GM12891 (cell line): ENCODE measurements at regions not wholly inside any gene's neighbourhood (a gene's known extent, or its start where the extent isn't known, plus 50 kb on each side); places are given as distances from the start of the nearest gene placed in this dataset.
"Not testable (repeated sequence)": the region's sequence is repeated elsewhere in the genome, so short reads cannot be mapped to it uniquely, and the experiment has no call there.

Experiments
- DNase-seq: peaks from one replicate; pipeline ENCODE4 v3.0.0; 2011; ENCODE audit warnings: low spot score; ENCODE audit not compliant: insufficient read length
- FAIRE-seq: peaks from 2 replicates; lab custom pipeline; 2011; peaks lifted over from hg19 to GRCh38; lab: Jason Lieb, UNC
- PAX5 ChIP-seq: IDR thresholded peaks from 2 replicates; pipeline ENCODE4 v1.6.1; 2011; ENCODE audit warnings: low read length, moderate library complexity, mild to moderate bottlenecking; ENCODE audit not compliant: insufficient read depth, severe bottlenecking
- POLR2A ChIP-seq: IDR thresholded peaks from 2 replicates; pipeline ENCODE4 v1.6.1; 2011; ENCODE audit warnings: low read depth, low read length, control low read depth
- POLR2AphosphoS5 ChIP-seq: IDR thresholded peaks from 2 replicates; pipeline ENCODE4 v1.6.1; 2011; ENCODE audit warnings: low read depth, low read length, control low read depth
- POU2F2 ChIP-seq: IDR thresholded peaks from 2 replicates; pipeline ENCODE4 v1.6.1; 2011; ENCODE audit warnings: low read depth, mild to moderate bottlenecking, control low read depth, low read length, moderate library complexity
- SPI1 ChIP-seq: IDR thresholded peaks from 2 replicates; pipeline ENCODE4 v1.6.1; 2011; ENCODE audit warnings: low read depth, low read length, control low read depth
- TAF1 ChIP-seq: IDR thresholded peaks from 2 replicates; pipeline ENCODE4 v1.6.1; 2011; ENCODE audit warnings: low read depth, low read length, control low read depth

- no peak for TF ChIP-seq POLR2A
- TF ChIP-seq PAX5, result no peak
- TF ChIP-seq TAF1, result no peak
- no peak for TF ChIP-seq SPI1
- TF ChIP-seq POU2F2, result no peak
- TF ChIP-seq POLR2AphosphoS5, result no peak
- FAIRE-seq (no peak), DNase-seq (no peak)
Observed at GRCh38 chr12:105487963-105488362, 157.5 kb downstream of the C12orf75 start.

GRCh38 chr12:105492591-105493545 is 162.4 kb downstream of the C12orf75 start:
- no peak for DNase-seq
- no peak for TF ChIP-seq TAF1
- TF ChIP-seq POU2F2, result no peak
- TF ChIP-seq SPI1, result no peak
- TF ChIP-seq PAX5, result no peak
- no peak for TF ChIP-seq POLR2AphosphoS5
- TF ChIP-seq POLR2A, result no peak
- no peak for FAIRE-seq

- no peak for FAIRE-seq
- no peak for TF ChIP-seq POLR2AphosphoS5
- no peak for TF ChIP-seq POU2F2
- TF ChIP-seq TAF1, result no peak
- TF ChIP-seq POLR2A, result no peak
- TF ChIP-seq PAX5, result no peak
- TF ChIP-seq SPI1, result no peak
- DNase-seq, result no peak
Observed at GRCh38 chr12:105499205-105499604, 168.7 kb downstream of the C12orf75 start.

GRCh38 chr12:105500676-105501075 is 170.2 kb downstream of the C12orf75 start:
- DNase-seq, FAIRE-seq: not testable (repeated sequence)

- TF ChIP-seq POU2F2 (no peak), POLR2AphosphoS5 (no peak)
- FAIRE-seq (no peak), DNase-seq (no peak)
Observed at GRCh38 chr12:105502426-105502930, 172.0 kb downstream of the C12orf75 start.

- TF ChIP-seq POLR2AphosphoS5 (no peak), SPI1 (no peak), PAX5 (no peak), POLR2A (no peak), POU2F2 (no peak), TAF1 (no peak)
- DNase-seq (no peak), FAIRE-seq (no peak)
Observed at GRCh38 chr12:105503619-105504018, 173.1 kb downstream of the C12orf75 start.

- TF ChIP-seq POU2F2 (no peak), POLR2A (no peak), SPI1 (no peak), POLR2AphosphoS5 (no peak)
- no peak for DNase-seq
- FAIRE-seq, result no peak
Observed at GRCh38 chr12:105504286-105504685, 173.8 kb downstream of the C12orf75 start.

GRCh38 chr12:105506678-105507310 is 176.3 kb downstream of the C12orf75 start:
- DNase-seq (no peak), FAIRE-seq (no peak)
- TF ChIP-seq POU2F2 (no peak), POLR2AphosphoS5 (no peak), TAF1 (no peak), POLR2A (no peak), SPI1 (no peak), PAX5 (no peak)

GRCh38 chr12:105507311-105508038 is 177.0 kb downstream of the C12orf75 start:
- FAIRE-seq, result no peak
- TF ChIP-seq SPI1, result no peak
- no peak for TF ChIP-seq PAX5
- TF ChIP-seq POLR2AphosphoS5, result no peak
- TF ChIP-seq POLR2A, result no peak
- TF ChIP-seq TAF1, result no peak
- TF ChIP-seq POU2F2, result no peak
- DNase-seq, result no peak
